ENCODE measurements at regions not wholly inside any gene's neighbourhood (a gene's known extent, or its start where the extent isn't known, plus 50 kb on each side); places are given as distances from the start of the nearest gene placed in this dataset.
"Not testable (repeated sequence)": the region's sequence is repeated elsewhere in the genome, so short reads cannot be mapped to it uniquely, and the experiment has no call there.

DNA sequence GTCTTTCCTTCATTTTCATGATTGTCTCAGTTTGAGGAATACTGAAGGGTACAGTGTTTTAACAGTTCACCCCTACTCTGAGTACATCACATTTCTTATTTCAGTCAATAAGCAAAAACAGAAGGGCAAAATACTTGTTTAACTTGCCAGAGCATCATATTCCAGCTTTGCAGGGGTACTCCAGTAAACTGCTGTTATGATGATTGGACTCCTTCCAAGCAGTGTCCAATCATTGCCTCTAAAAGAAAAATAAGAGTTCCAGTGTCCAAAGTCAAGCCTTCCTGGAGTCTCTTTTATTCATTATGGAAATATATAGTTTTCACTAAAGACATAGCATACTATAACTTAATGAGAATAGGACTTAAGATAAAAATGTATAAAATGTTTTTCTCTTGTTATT is 105.1 kb downstream of the FANCF start:
- H3K27me3 Mint-ChIP-seq, result no peaks in the 10 kb centered on the region
- H3K36me3 Mint-ChIP-seq (ENCODE audit: low read depth), result no peaks in the 10 kb centered on the region
- H3K4me3 Mint-ChIP-seq, result no peak overlapping the region
- no peaks in the 10 kb centered on the region for H3K4me1 Mint-ChIP-seq
- H3K27ac Mint-ChIP-seq, result no peak overlapping the region
- no peaks in the 10 kb centered on the region for H3K9me3 Mint-ChIP-seq
- no peak for ATAC-seq (replicated peaks)

DNA sequence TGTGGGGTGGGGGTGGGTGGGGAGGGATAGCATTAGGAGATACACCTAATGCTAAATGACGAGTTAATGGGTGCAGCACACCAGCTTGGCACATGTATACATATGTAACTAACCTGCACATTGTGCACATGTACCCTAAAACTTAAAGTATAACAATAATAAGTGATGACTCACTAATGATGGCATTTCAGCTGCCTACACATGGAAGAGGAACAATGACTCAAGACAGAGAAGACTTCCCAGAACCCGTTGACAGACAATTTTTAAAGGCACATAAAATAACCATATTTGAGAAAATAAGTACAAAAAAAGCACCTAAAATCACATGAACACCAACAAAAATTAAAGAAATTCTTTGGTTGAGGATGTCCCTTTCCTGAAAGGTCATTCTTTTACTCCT is 107.3 kb downstream of the FANCF start:
- not testable (repeated sequence) for H3K27me3 Mint-ChIP-seq; H3K27ac Mint-ChIP-seq; H3K9me3 Mint-ChIP-seq; H3K4me1 Mint-ChIP-seq; ATAC-seq (replicated peaks); H3K4me3 Mint-ChIP-seq; H3K36me3 Mint-ChIP-seq (ENCODE audit: low read depth)

DNA sequence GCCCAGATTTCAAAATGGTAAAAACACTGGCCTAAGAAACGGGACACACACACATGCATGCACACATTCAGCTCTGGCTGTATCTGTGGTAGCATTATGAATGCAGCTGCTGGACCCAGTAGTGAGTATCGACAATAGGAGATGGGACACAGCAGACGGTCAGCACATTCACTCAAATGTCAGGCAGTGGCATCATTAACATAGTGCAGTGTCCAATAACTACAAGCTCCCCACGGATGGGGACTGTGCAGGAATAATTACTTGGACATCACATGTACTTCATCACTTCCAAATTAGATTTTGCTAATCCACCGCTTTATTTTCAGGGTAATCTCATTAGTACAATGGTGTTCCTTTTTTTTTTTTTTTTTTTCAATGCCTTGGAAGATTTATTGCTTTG is 109.5 kb downstream of the FANCF start:
- Mint-ChIP-seq H3K9me3 (no peaks in the 10 kb centered on the region), H3K4me1 (no peaks in the 10 kb centered on the region), H3K4me3 (no peak overlapping the region), H3K27me3 (peaks cover 5% of the 10 kb centered on the region), H3K36me3 (ENCODE audit: low read depth) (no peaks in the 10 kb centered on the region), H3K27ac (no peak overlapping the region)
- ATAC-seq (replicated peaks), result no peak

DNA sequence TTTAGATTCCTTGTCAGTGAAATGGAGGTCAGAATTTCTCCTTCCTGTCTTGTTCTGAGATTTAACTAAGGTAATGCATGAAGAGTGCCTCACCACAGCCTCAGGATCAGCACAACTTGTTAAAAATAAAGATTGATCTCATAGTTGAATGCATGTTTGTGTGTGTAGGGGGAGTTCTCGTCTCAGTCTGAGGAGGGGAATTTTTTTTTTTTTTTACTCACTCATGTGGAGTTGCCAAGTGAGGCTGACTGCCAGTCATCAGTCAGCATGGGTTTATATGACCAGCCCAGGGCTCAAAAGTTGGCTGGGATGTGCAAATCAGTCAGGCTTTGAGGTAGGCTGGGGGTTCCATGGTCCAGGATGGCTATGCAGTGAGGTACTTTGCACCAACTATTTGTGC is 113.2 kb downstream of the FANCF start:
- Mint-ChIP-seq H3K27ac (no peak overlapping the region), H3K27me3 (peaks cover 19% of the 10 kb centered on the region), H3K36me3 (ENCODE audit: low read depth) (no peaks in the 10 kb centered on the region), H3K9me3 (no peaks in the 10 kb centered on the region), H3K4me1 (no peaks in the 10 kb centered on the region), H3K4me3 (no peak overlapping the region)
- no peak for ATAC-seq (replicated peaks)

DNA sequence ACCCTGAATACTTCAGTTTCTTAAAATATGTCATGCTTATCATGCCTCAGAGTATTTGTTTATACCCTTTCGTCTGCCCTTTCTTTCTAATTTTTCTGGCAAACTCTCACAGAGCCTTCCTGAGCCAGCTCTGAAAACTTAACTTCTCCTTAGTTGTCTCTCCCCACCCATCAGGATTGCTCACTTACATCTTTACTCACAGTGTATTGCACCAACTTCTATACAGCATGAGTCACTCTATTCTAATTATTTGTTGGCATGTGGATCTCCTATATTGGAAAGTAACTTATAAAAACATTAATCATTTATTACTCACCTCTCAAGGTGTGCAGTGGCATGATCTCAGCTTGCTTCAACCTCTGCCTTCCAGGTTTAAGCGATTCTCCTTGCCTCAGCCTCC is 114.9 kb downstream of the FANCF start:
- peaks cover 19% of the 10 kb centered on the region for H3K27me3 Mint-ChIP-seq
- no peaks in the 10 kb centered on the region for H3K9me3 Mint-ChIP-seq
- no peak overlapping the region for H3K4me3 Mint-ChIP-seq
- no peaks in the 10 kb centered on the region for H3K36me3 Mint-ChIP-seq (ENCODE audit: low read depth)
- ATAC-seq (replicated peaks), result no peak
- no peaks in the 10 kb centered on the region for H3K4me1 Mint-ChIP-seq
- H3K27ac Mint-ChIP-seq, result no peak overlapping the region

DNA sequence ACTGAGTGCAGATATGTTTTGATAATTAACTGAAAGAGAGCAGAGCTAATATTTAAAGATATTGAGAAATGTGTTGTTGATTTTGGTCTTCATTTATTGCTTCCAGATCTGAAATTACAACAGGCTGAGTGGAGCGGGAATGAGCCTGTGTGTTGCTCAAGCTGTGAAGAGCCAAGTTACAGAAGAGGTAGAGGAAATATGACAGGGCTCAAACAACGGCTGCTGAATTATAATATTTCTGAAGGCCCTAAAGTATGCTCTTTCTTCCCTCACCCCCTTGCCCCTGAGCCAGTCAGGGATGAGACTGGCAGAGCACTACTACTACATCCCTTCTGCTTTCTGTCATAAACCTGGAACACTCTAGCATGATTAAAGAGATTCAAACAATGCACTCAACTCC is 115.6 kb downstream of the FANCF start:
- Mint-ChIP-seq H3K4me3 (no peak overlapping the region), H3K4me1 (no peaks in the 10 kb centered on the region), H3K36me3 (ENCODE audit: low read depth) (no peaks in the 10 kb centered on the region), H3K27me3 (peaks cover 19% of the 10 kb centered on the region), H3K27ac (no peak overlapping the region), H3K9me3 (no peaks in the 10 kb centered on the region)
- no peak for ATAC-seq (replicated peaks)

DNA sequence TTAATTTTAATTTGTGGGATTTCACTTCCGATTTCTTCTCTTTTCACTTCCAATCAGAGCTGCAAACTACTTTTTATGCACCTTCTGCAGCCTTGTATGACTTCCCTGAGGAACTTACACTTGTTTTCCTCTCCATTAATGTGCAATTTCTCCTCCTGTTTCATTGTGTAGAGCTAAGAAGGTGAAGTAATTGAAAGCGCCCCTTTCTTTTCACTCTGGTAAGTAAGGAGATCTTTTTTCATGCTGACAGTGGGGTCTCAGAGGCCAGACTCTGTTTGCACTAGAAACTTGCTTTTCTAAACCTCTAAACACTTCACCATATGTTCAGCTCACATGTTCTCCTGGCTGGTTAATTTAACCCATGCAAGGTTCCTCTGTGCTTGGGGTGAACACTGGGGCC is 117.0 kb downstream of the FANCF start:
- no peak for ATAC-seq (replicated peaks)
- no peaks in the 10 kb centered on the region for H3K9me3 Mint-ChIP-seq
- H3K27ac Mint-ChIP-seq, result no peak overlapping the region
- no peak overlapping the region for H3K4me3 Mint-ChIP-seq
- H3K4me1 Mint-ChIP-seq, result no peaks in the 10 kb centered on the region
- no peaks in the 10 kb centered on the region for H3K36me3 Mint-ChIP-seq (ENCODE audit: low read depth)
- H3K27me3 Mint-ChIP-seq, result peaks cover 19% of the 10 kb centered on the region

DNA sequence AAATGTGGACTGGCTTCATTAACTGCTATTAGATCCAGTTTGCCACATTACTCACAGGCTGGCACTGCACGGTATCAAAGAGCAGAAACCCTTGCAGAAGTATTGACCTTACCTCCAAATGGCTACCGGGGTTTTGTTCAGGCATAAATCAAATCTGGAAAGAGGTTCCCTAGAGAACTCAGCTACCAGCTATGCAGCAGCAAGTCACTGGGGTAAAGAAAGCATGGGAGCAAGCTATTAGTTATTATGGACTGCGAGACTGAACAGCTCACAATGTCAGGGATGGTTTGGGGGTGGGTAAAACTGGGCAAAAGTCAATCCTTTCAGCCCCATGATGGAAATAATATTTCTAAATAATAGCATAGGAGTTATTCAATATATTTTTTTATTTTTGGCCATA is 128.1 kb downstream of the FANCF start:
- Mint-ChIP-seq H3K4me1 (no peaks in the 10 kb centered on the region), H3K36me3 (ENCODE audit: low read depth) (no peaks in the 10 kb centered on the region), H3K27ac (no peak overlapping the region), H3K9me3 (no peaks in the 10 kb centered on the region), H3K27me3 (peaks cover under 1% of the 10 kb centered on the region), H3K4me3 (no peak overlapping the region)
- ATAC-seq (replicated peaks), result no peak

DNA sequence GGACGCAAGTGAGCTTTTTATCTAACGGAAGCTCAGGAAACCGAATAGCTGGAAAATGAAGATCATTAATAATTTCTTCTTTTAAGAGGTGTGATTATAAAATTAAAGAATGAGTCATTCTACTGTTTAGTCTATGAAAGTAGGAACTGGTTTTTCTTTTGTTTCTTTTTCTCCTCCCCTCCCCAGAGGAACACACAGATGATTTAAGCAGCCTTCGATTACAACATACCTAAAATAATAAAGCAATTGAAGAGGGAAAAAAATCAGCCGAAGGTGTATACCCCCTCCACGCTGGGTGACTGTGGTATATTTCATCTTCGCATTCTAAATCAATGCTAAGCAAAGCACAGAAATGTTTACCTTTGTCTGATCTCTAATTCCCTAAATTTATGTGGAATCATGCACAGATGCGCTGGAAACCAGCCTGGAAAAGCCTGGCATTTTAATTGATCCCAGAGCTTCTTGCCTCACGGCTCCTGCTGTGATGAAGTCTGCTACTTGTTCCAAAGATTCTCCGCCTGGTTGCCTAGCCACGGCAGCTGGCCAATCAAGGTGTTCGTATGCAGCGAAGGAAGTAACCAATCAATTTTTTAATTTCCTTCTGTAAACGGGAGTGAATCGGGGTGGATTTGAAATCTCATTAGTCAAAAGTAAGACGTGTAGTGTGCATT is 133.9 kb downstream of the FANCF start:
- Mint-ChIP-seq H3K27me3 (peaks cover 17% of the 10 kb centered on the region), H3K36me3 (ENCODE audit: low read depth) (no peaks in the 10 kb centered on the region)
- no peak for ATAC-seq (replicated peaks)

DNA sequence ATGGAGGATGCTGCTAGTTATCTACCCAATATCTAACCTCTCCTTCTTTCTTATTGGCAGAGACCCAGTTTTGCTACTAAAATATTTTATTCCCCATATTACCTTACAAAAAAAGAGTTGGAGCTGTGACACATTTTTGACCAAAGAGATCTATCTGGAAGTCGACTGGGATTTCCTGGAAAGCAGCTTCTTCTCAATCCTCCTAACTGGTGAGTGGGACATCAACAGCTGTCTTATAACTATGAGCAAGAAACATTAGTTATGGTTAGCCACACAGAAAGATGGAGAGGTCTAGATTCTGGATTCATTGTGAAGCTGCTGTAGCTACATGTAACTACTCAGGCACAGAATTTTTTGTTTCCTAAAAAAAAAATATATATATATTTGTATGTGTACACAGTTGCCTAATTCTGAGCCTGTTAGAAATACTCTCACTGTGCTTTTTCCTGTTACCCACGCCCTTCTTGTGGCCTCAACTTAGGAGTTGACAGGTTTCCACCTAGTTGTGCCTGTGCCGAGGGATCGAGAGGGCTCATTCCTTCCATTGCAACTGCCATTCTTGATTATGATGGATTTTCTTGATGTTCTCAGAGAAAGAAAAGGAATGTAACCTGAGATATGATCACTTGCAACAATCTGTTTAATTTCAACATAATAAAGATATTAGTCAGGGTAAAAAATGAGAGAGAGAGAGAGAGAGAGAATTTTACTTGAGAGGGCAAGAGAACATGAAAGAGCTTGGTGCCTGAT is 142.0 kb downstream of the SLC17A6 start:
- no peaks in the 10 kb centered on the region for H3K4me1 Mint-ChIP-seq
- H3K27me3 Mint-ChIP-seq, result peaks cover 6% of the 10 kb centered on the region
- no peaks in the 10 kb centered on the region for H3K9me3 Mint-ChIP-seq
- no peak overlapping the region for H3K27ac Mint-ChIP-seq
- no peaks in the 10 kb centered on the region for H3K36me3 Mint-ChIP-seq (ENCODE audit: low read depth)
- ATAC-seq (replicated peaks), result no peak
- no peak overlapping the region for H3K4me3 Mint-ChIP-seq

More for the DNA sequence above, 133.9 kb downstream of the FANCF start:
- no peaks in the 10 kb centered on the region for H3K4me1 Mint-ChIP-seq
- H3K4me3 Mint-ChIP-seq, result no peak overlapping the region
- no peaks in the 10 kb centered on the region for H3K9me3 Mint-ChIP-seq
- no peak overlapping the region for H3K27ac Mint-ChIP-seq

DNA sequence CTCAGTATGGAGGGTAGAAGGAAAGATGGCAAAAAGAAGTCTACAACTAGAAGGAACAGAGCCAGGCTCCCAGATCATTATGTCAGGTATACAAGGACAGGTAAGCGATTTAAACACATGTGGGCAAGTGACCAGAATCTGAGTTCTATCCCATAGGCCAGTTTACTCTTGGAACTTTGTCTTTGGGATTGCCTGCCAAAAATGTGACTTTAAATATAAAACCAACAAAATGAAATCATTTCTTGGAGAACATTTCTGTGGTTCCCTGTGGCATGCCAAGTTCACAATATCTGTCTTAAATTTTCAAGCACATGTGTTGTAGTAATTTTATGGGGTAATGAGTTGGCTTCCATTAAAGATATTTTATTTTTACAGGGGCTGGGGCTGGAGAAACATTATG is 141.0 kb downstream of the SLC17A6 start:
- ATAC-seq (replicated peaks), result no peak
- Mint-ChIP-seq H3K9me3 (no peaks in the 10 kb centered on the region), H3K36me3 (ENCODE audit: low read depth) (no peaks in the 10 kb centered on the region), H3K4me1 (no peaks in the 10 kb centered on the region), H3K4me3 (no peak overlapping the region), H3K27me3 (peaks cover 6% of the 10 kb centered on the region), H3K27ac (no peak overlapping the region)

DNA sequence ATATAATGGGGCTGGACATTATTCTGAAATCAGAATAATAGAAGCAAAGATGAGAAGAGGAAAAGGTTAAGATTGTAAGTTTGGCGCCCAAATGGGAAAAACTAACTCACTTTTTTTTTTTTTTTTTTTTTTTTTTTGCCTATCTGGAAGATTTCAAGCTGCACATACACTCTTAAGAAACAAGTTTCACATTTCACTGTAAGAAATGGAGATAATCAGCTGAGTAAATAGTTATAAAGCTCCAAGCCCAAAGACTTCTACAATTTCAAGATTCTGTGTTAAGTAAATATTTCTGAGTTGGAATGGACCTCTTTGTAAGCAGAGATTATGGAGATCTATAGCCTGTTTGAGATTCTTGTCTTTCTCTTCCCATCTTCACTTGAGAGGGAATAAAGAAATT is 140.0 kb downstream of the SLC17A6 start:
- H3K4me3 Mint-ChIP-seq, result no peak overlapping the region
- no peak for ATAC-seq (replicated peaks)
- H3K4me1 Mint-ChIP-seq, result no peaks in the 10 kb centered on the region
- H3K27ac Mint-ChIP-seq, result no peak overlapping the region
- H3K9me3 Mint-ChIP-seq, result no peaks in the 10 kb centered on the region
- H3K27me3 Mint-ChIP-seq, result peaks cover 6% of the 10 kb centered on the region
- H3K36me3 Mint-ChIP-seq (ENCODE audit: low read depth), result no peaks in the 10 kb centered on the region

DNA sequence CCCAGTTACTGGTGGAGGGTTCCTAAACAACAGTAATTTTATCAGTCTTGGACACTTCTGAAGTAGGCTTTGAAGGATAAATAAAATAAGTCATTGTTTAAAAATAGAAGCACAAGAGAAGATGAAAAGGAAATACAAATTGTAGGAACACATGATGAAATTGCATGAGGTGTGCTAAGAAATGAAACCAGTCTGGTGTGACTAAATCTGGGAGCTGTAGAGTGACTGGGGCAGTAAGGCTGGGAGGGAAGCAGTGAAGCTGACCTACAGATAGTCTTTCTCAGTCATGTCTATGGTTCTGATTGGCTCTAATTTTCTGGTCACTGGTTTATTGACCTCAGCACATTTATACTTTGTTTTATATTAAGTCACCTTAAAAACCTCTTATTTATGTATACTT is 139.1 kb downstream of the SLC17A6 start:
- Mint-ChIP-seq H3K4me1 (no peaks in the 10 kb centered on the region), H3K36me3 (ENCODE audit: low read depth) (no peaks in the 10 kb centered on the region), H3K9me3 (no peaks in the 10 kb centered on the region), H3K27ac (no peak overlapping the region), H3K4me3 (no peak overlapping the region), H3K27me3 (peaks cover 6% of the 10 kb centered on the region)
- ATAC-seq (replicated peaks), result no peak

DNA sequence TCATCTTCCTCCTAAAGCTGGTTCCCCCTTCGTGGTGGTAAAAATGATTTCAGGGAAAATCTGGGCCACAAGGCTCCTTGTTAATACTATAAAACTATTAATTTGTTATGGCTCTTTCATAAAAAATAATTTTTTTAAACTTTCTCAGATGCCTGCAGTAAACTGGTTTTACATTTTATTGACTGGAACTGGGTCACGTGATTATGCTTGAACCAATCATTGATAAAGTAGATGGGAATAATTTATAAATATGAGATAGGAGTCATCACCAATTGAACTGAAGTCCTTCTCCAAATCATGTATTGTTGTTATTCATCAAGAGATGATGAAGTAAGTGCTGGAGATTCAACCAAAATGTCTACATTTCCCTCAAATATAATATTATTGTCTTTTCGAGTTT is 138.4 kb downstream of the SLC17A6 start:
- Mint-ChIP-seq H3K27ac (no peak overlapping the region), H3K4me3 (no peak overlapping the region), H3K27me3 (peaks cover 6% of the 10 kb centered on the region), H3K36me3 (ENCODE audit: low read depth) (no peaks in the 10 kb centered on the region), H3K9me3 (no peaks in the 10 kb centered on the region), H3K4me1 (no peaks in the 10 kb centered on the region)
- no peak for ATAC-seq (replicated peaks)

DNA sequence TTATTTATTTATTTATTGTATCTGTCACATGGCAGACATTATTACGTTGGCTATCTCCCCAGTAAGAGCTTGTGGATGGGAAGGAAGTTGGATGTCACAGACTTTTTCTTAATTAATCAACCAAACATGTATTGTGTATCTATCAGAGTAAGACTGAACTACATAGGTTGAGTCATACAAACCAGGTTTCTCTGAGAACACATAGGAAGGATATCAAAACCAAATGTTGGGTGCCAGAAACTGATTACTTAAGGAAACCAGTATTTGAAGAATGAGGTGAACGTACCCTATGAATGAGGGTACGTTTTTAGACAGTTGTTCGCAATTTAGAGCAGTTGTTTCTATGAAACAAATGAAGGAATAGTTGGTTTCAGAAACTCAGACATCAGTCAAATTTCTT is 136.4 kb downstream of the SLC17A6 start:
- Mint-ChIP-seq H3K4me1 (no peaks in the 10 kb centered on the region), H3K27me3 (peaks cover 6% of the 10 kb centered on the region), H3K36me3 (ENCODE audit: low read depth) (no peaks in the 10 kb centered on the region), H3K9me3 (no peaks in the 10 kb centered on the region), H3K4me3 (no peak overlapping the region), H3K27ac (no peak overlapping the region)
- no peak for ATAC-seq (replicated peaks)
